Hepatic stellate cell (primary cell): ENCODE measurements at regions not wholly inside any gene's neighbourhood (a gene's known extent, or its start where the extent isn't known, plus 50 kb on each side); places are given as distances from the start of the nearest gene placed in this dataset.
"Not testable (repeated sequence)": the region's sequence is repeated elsewhere in the genome, so short reads cannot be mapped to it uniquely, and the experiment has no call there.

Experiments
- DNase-seq: peaks from one replicate; pipeline ENCODE4 v3.0.0; 2011; ENCODE audit warnings: low spot score

- DNase-seq, result no peak
These were observed 163.6 kb upstream of the PRICKLE2 start for GRCh38 chr3:64388886-64389285.

DNA sequence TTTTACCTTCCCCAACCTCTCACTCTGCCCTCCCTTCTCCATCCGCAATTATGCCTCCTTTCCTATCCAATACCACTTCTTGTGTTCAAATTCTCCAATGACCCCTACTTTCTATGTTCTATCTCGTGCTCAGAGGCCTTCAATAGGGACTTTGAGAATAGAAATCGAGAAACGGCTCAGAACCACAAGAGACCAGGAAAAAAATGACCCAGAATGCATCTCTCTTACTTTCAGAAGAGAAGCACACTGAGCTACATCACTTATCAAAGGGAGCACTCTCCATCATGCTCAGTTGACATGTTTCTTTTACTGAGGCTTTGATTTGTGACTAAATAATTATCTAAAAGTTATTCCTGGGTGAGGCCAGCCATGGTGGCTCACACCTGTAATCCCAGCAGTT lies 162.4 kb upstream of the PRICKLE2 start:
- no peak for DNase-seq

- DNase-seq, result no peak
These were observed 160.0 kb upstream of the PRICKLE2 start for GRCh38 chr3:64385277-64385676.

DNA sequence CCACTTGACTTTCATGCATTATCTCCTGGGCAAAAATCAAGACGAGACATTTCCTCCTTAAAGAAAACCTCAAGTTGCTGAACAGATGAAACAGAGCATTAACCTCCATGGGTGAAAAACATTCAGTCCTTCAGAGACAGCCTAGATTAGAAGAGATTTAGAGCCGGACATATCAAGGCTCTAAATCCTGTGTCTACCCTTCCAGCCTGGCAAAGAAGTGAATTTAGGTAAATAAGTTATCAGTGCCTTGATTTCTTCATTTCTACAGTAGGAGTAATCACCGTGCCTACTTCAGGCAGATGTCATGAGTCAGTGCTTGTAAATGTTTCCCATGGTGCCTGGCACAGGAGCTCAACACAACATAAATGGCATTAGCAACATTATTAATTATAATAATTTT lies 159.3 kb upstream of the PRICKLE2 start:
- no peak for DNase-seq

GRCh38 chr3:64382153-64382552 lies 156.9 kb upstream of the PRICKLE2 start:
- no peak for DNase-seq

DNA sequence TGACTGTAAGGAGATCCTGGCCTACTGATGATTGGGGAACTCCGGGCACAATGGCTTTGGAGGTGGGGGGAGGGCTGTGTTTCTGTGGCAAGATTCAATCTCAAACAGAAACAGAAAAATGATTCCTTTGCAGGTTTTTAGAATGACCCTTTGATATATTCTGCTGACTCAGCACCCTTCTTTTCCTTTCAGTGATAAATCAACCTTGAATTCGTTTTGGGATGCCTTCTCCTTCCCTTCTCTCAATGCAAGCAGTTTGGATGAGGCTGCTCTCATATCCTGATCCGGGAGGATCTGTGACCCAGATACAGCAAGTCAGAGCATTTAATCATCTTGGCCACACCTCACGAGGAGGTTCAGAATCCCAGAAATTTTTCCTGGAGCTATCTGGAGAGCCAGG lies 156.1 kb upstream of the PRICKLE2 start:
- no peak for DNase-seq

GRCh38 chr3:64380546-64380945 lies 155.3 kb upstream of the PRICKLE2 start:
- DNase-seq, result no peak

DNA sequence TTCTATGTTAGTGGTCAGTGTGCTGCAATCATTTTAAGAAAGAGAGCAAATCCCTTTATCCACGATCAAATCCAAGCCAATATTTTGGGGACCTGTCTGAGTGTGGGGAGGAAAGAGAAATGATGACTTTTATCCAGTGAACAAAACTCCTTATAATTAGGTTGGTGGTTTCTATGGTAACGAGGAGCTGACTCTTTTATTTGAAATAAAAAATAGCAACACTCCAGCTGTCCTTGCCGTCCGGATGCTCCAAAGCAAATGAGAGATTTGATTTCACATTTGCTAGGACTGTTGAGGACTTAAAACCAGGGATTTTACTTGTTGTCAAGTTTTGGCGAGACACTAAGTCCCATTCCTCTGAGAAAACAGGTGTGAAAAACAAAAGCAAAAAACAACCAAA lies 154.0 kb upstream of the PRICKLE2 start:
- no peak for DNase-seq

DNA sequence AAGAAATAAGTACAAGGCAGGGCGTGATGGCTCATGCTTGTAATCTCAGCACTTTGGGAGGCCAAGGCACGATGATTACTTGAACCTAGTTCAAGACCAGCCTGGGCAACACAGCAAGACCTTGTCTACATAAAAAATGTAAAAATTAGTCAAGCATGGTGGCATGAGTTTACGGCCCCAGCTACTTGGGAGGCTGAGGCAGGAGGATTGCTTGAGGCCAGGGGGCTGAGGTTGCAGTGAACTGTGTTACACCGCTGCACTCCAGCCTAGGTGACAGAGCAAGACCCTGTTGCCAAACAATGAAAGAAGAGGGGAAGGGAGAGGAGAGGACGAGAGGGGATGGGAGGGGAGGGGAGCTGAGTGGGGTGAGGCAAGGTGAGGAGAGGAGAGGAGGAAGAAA lies 152.7 kb upstream of the PRICKLE2 start:
- DNase-seq, result no peak

GRCh38 chr3:64375737-64376136 lies 150.5 kb upstream of the PRICKLE2 start:
- DNase-seq, result no peak

GRCh38 chr3:64369390-64369789 lies 144.1 kb upstream of the PRICKLE2 start:
- DNase-seq, result no peak

DNA sequence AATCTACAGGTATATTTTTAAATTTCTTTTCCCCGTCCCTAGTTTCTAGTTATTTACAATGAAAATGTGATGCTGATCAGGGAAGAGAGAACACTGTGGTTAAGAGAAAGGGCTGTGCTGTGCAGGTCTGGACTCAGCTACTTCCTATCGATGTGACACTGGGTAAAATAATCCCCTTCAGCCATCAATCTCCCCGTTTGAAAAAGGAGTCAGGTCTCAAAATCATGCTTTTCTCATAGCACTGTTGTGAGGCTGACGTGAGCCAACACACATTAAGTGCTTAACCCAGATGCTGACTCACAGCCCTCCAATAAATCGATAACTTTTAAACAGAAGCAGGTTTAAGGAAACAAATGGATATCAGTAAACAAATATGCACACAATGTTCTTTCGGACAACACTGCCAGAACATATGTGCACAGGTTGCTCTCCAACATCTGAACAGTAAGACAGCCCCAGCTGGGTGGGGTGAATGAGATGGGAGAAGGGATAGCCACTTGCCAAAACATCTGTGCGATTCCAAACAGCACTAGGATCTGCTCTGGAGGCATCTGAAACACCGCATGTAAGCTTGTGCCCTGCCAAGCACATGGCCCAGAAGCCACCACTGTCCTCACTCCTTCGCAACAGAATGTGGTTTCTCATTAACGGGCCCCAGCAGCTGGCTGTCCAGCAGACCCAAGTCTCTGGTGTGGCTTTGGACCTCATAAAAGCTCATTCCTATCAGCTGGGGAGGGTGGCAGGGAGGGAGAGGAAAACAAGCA lies 143.2 kb upstream of the PRICKLE2 start:
- DNase-seq, result no peak

DNA sequence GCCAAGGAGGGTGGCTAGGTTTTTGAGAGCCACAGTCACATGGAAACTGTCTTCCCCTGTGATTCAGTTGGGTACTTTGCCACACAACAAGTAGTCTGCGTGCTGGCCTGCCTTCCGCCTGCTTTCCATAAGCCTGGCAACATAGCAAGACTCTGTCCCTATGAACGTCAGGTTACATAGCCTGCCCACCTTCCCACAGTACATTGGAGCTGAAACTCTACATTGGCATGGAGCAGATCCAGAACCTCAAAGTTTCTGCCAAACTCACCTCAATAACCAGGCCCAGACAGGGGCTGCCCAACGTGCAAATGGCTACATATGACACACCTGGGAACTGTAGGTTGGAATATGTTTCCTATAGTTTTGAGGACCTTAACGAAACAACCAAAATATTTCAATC lies 140.6 kb upstream of the PRICKLE2 start:
- no peak for DNase-seq

GRCh38 chr3:64363842-64364241 lies 138.6 kb upstream of the PRICKLE2 start:
- no peak for DNase-seq

DNA sequence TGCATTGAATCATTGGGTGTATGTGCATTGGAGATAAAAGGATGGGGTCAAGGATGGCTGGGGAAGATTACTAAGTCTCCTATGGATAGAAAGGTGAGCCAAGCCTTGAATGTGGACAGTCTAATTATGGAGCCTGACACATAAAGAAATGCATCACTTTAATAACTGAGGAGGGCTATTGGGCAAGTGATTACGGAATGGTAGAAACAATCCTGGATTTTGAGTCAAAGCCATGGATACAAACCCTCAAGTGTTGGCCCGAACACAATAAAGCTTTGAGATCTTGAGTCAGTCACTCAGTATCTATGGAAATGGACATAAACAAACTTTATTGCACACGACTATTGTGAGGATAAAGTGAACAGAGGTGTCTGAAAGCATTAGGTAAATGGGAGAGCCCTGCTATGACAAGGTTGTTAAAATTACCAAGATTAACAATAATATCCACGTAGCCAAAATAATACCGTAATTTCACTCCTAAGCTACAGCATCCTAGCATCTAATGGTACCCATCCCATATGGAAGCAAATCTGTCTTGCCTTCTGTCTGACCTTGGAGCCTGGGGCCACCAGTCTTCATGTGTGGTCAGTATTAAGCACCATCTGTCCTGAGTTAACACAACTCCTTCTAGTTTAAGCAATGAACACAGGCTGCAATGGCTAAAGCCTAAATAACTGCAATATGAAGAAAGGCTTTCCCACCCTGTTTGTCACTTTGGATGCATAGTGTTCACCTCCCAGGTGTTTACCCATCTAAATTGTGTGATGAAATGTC lies 136.9 kb upstream of the PRICKLE2 start:
- no peak for DNase-seq

DNA sequence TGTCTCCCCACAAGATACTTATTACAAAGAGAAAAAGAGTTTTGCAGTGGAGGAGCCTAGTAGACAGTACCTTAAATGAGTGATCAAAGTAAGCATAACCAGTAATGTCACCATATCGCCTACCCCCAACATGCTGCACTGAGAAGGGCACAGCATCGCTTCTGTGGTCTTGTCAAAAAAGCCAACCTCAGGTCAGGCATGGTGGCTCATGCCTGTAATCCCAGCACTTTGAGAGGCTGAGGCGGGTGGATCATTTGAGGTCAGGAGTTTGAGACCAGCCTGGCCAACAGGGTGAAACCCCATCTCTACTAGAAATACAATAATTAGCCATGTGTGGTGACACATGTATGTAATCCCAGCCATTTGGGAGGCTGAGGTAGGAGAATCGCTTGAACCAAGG lies 135.8 kb upstream of the PRICKLE2 start:
- DNase-seq, result not testable (repeated sequence)

DNA sequence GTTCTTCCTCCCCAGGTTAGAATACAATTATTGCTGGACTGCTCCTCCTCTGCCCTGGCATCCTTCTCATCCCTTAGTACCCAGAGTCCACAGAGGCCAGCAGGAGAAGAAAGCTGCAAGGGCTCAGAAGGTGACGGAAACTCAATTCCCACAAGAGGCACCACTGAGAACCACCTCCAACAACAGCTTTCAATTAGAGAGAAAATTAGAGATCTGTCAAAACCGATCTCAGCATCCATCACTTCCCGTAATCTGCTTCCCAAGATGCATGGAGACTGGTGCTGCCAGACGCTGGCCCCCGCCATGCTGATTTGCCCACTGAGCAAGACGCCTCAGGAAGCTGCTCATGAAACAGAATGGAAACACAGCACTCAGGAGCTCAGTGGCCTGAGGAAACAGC lies 135.0 kb upstream of the PRICKLE2 start:
- no peak for DNase-seq

- no peak for DNase-seq
These were observed 134.5 kb upstream of the PRICKLE2 start for GRCh38 chr3:64359735-64360134.

GRCh38 chr3:64358853-64359252 lies 133.6 kb upstream of the PRICKLE2 start:
- no peak for DNase-seq

DNA sequence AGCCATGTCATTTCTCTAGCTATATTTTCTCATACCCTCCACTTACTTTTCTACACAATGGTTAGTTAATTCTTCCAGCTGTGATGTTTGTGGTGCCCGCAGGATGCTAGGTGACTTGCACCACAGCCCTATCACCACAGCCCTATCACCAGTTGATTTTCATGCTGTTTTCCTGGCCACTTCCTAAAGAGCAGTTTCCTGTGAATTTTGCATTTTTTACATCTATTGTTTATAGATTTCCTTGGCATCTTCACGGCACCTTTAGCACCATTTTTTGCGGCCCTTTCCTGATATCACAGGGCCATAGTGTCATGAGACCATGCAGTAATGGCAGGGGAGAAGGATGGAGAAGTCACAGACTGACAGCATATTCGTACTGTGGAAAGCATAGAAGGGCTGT lies 132.9 kb upstream of the PRICKLE2 start:
- DNase-seq, result no peak

GRCh38 chr3:64357481-64357880 lies 132.2 kb upstream of the PRICKLE2 start:
- no peak for DNase-seq

- no peak for DNase-seq
These were observed 130.1 kb upstream of the PRICKLE2 start for GRCh38 chr3:64355401-64355807.

DNA sequence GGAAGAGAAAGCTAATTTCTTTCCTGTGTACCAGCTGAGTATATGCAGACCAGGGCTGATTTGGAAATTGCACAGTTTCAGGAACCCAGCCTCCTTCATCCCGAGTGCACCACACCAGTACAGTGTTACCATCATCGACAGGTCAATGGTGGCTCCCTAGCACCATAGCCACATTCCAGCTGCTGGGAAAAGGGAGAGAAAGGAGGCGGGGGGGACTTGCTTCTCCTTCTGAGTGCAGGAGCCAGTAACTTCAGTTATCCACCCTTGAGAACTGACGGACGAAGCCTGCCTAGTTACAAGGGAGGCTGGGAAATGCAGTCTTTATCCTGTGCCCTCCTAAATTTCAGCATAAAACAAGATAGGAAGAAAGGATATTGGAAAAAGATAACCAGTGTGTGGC lies 129.7 kb upstream of the PRICKLE2 start:
- no peak for DNase-seq

DNA sequence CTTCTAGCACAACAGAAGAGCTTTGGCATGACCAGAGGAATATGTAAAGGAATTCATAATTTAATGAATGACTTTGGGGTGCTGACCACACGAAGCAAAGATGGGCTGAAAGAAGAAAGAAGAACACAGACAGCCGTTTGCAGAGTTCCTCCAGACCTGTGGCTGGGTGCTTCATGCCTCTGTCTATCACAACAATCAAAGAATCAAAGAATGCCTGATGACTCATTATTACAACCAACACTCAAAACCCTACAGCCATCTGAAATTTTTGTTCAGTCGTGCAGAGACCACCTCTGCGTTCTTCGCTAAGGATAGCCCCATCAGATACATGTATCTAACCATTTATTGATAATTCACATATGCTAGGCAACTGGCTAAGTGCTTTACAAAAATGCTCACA lies 129.0 kb upstream of the PRICKLE2 start:
- no peak for DNase-seq
